Endodermal cell (in vitro differentiated cells): ENCODE measurements at regions not wholly inside any gene's neighbourhood (a gene's known extent, or its start where the extent isn't known, plus 50 kb on each side); places are given as distances from the start of the nearest gene placed in this dataset.

ENCODE experiments used
- DNase-seq: peaks from one replicate; pipeline ENCODE4 v3.0.0-alpha.2; 2017
- H3K27ac ChIP-seq: 2 replicates; pipeline ENCODE4 v1.5.1; 2013; ENCODE audit warnings: mild to moderate bottlenecking, low read depth, low read length, moderate library complexity
- H3K27me3 ChIP-seq: 2 replicates; pipeline ENCODE4 v1.6.1; 2013; ENCODE audit warnings: mild to moderate bottlenecking, low read length, moderate library complexity; ENCODE audit not compliant: insufficient read depth, control insufficient read depth, poor library complexity, severe bottlenecking
- H3K36me3 ChIP-seq: 2 replicates; pipeline ENCODE4 v1.7.0; 2013; ENCODE audit warnings: mild to moderate bottlenecking, low read length, moderate library complexity; ENCODE audit not compliant: control insufficient read depth, insufficient read depth
- H3K4me1 ChIP-seq: one replicate; pipeline ENCODE4 v1.7.0; 2013; ENCODE audit warnings: low read length; ENCODE audit not compliant: control insufficient read depth, insufficient read depth
- H3K4me3 ChIP-seq: 2 replicates; pipeline ENCODE4 v1.5.1; 2013; ENCODE audit warnings: mild to moderate bottlenecking, low read length, moderate library complexity
- H3K9ac ChIP-seq: 2 replicates; pipeline ENCODE4 v1.6.1; 2013; ENCODE audit warnings: mild to moderate bottlenecking, low read length, moderate library complexity; ENCODE audit not compliant: poor library complexity, severe bottlenecking; ENCODE audit errors: extremely low read depth
- H3K9me3 ChIP-seq: 2 replicates; pipeline ENCODE4 v1.6.1; 2013; ENCODE audit warnings: mild to moderate bottlenecking, low read length, moderate library complexity; ENCODE audit not compliant: control insufficient read depth
- H3K27ac Mint-ChIP-seq: 2 replicates; pipeline ENCODE4 v1.8.0; 2020; ENCODE audit warnings: mixed read lengths
- H3K27me3 Mint-ChIP-seq: 2 replicates; pipeline ENCODE4 v1.8.0; 2021; ENCODE audit warnings: mild to moderate bottlenecking, mixed read lengths; ENCODE audit not compliant: insufficient read depth
- H3K36me3 Mint-ChIP-seq: 2 replicates; pipeline ENCODE4 v1.8.0; 2020; ENCODE audit warnings: low read depth, mixed read lengths
- H3K4me1 Mint-ChIP-seq: 2 replicates; pipeline ENCODE4 v1.8.0; 2020; ENCODE audit warnings: mixed read lengths
- H3K4me3 Mint-ChIP-seq: 2 replicates; pipeline ENCODE4 v1.8.0; 2020; ENCODE audit warnings: mild to moderate bottlenecking, moderate library complexity, mixed read lengths
- H3K9me3 Mint-ChIP-seq: 2 replicates; pipeline ENCODE4 v1.8.0; 2020; ENCODE audit warnings: mild to moderate bottlenecking, mixed read lengths
- CTCF ChIP-seq: fragments of 200-600 bp; sonication (generic); conservative IDR thresholded peaks from 2 replicates; pipeline ENCODE4 v1.5.0; 2021; ENCODE audit warnings: antibody characterized with exemption, mild to moderate bottlenecking
- WGBS, 2 experiments: methylation state at CpG; one replicate each; pipeline versions ENCODE4 v1.1.5 to v1.1.7; 2013; ENCODE audit warnings: missing lambda C conversion rate in 2 of 2, mixed read lengths in 1 of 2; ENCODE audit not compliant: insufficient coverage in 1 of 2, insufficient read length in 1 of 2; 5-methylcytosine and 5-hydroxymethylcytosine counted together

GRCh38 chrX:17931855-17932254 lies 70.8 kb upstream of the RAI2 start:
- peak; percentile 50 for DNase-seq
- Mint-ChIP-seq H3K36me3 (no peaks in the 10 kb centered on the region), H3K27me3 (no peaks in the 10 kb centered on the region), H3K9me3 (peaks cover 50% of the 10 kb centered on the region), H3K4me1 (no peaks in the 10 kb centered on the region), H3K4me3 (no peak overlapping the region), H3K27ac (no peak overlapping the region)
- Histone ChIP-seq H3K4me3 (no peak overlapping the region), H3K36me3 (no peaks in the 10 kb centered on the region), H3K27ac (no peak overlapping the region), H3K27me3 (no peaks in the 10 kb centered on the region), H3K4me1 (no peaks in the 10 kb centered on the region), H3K9me3 (no peaks in the 10 kb centered on the region), H3K9ac (no peak overlapping the region)
- peak; percentile 24 for TF ChIP-seq CTCF
- WGBS, 2 experiments: 80 to 94% methylated on average over 3 to 7 of the region's 7 CpGs

- H3K4me1 Mint-ChIP-seq: no peaks in the 10 kb centered on the region
- H3K9me3 Mint-ChIP-seq: peaks cover 48% of the 10 kb centered on the region
- no peaks in the 10 kb centered on the region for H3K27me3 Mint-ChIP-seq
Observed at GRCh38 chrX:17930850-17931249, 69.8 kb upstream of the RAI2 start.

GRCh38 chrX:17923546-17923945 lies 62.4 kb upstream of the RAI2 start:
- H3K9ac ChIP-seq: no peak overlapping the region
- H3K36me3 Mint-ChIP-seq: no peaks in the 10 kb centered on the region
- no peaks in the 10 kb centered on the region for H3K36me3 ChIP-seq
- H3K4me3 Mint-ChIP-seq: no peak overlapping the region
- H3K27me3 Mint-ChIP-seq: no peaks in the 10 kb centered on the region
- DNase-seq: no peak
- peaks cover 50% of the 10 kb centered on the region for H3K9me3 Mint-ChIP-seq
- H3K4me1 ChIP-seq: no peaks in the 10 kb centered on the region
- no peaks in the 10 kb centered on the region for H3K27me3 ChIP-seq
- H3K27ac Mint-ChIP-seq: no peak overlapping the region
- no peak overlapping the region for H3K27ac ChIP-seq
- H3K9me3 ChIP-seq: no peaks in the 10 kb centered on the region
- TF ChIP-seq CTCF: no peak
- no peak overlapping the region for H3K4me3 ChIP-seq
- no peaks in the 10 kb centered on the region for H3K4me1 Mint-ChIP-seq

More at GRCh38 chrX:17930850-17931249, 69.8 kb upstream of the RAI2 start:
- 70% methylated on average over 4 of the region's 4 CpGs; no CpG with 5 or more reads in 1 of the 2 experiments for WGBS, 2 experiments
- H3K9ac ChIP-seq: no peak overlapping the region
- TF ChIP-seq CTCF: no peak
- H3K27ac ChIP-seq: no peak overlapping the region
- no peak for DNase-seq
- no peaks in the 10 kb centered on the region for H3K36me3 ChIP-seq
- Mint-ChIP-seq H3K27ac (no peak overlapping the region), H3K36me3 (no peaks in the 10 kb centered on the region), H3K4me3 (no peak overlapping the region)
- no peaks in the 10 kb centered on the region for H3K9me3 ChIP-seq
- no peaks in the 10 kb centered on the region for H3K27me3 ChIP-seq
- H3K4me3 ChIP-seq: no peak overlapping the region
- H3K4me1 ChIP-seq: no peaks in the 10 kb centered on the region
